22Rv1 (cell line): ENCODE measurements at regions not wholly inside any gene's neighbourhood (a gene's known extent, or its start where the extent isn't known, plus 50 kb on each side); places are given as distances from the start of the nearest gene placed in this dataset.

Experiments
- CTCF ChIP-seq: fragments of 450-650 bp; IDR thresholded peaks from 2 replicates; pipeline ENCODE4 v1.5.1; 2017; ENCODE audit warnings: mild to moderate bottlenecking
- ZFX ChIP-seq: fragments of 450-650 bp; IDR thresholded peaks from 2 replicates; pipeline ENCODE4 v1.6.1; 2017; ENCODE audit warnings: antibody characterized with exemption, borderline replicate concordance

- no peak for TF ChIP-seq CTCF
- TF ChIP-seq ZFX: no peak
Measured at GRCh38 chr13:79070343-79070974, 335.6 kb downstream of the RBM26 start.
